Fibroblast of the aortic adventitia (primary cell): ENCODE measurements at regions not wholly inside any gene's neighbourhood (a gene's known extent, or its start where the extent isn't known, plus 50 kb on each side); places are given as distances from the start of the nearest gene placed in this dataset.

ENCODE experiments used
- DNase-seq: peaks from one replicate; pipeline ENCODE4 v3.0.0-alpha.2; 2010; ENCODE audit warnings: low read depth
- H3K4me3 ChIP-seq: 2 replicates; pipeline ENCODE4 v1.5.1; 2011; ENCODE audit warnings: low read depth, mild to moderate bottlenecking, control low read depth, low read length, moderate library complexity
- CTCF ChIP-seq: IDR thresholded peaks from 2 replicates; pipeline ENCODE4 v1.5.1; 2011; ENCODE audit warnings: mild to moderate bottlenecking, low read length, control low read depth, inconsistent platforms; ENCODE audit not compliant: insufficient read depth

GRCh38 chr5:15004506-15004905 is 132.9 kb upstream of the ANKH start:
- no peak for TF ChIP-seq CTCF
- H3K4me3 ChIP-seq, result no peak overlapping the region
- peak; percentile 28 for DNase-seq

- no peak overlapping the region for H3K4me3 ChIP-seq
- peak; percentile 87 for DNase-seq
Observed at GRCh38 chr5:15003511-15003920, 131.9 kb upstream of the ANKH start.

GRCh38 chr5:15002791-15003190 is 131.2 kb upstream of the ANKH start:
- H3K4me3 ChIP-seq, result no peak overlapping the region
- DNase-seq, result no peak
- TF ChIP-seq CTCF, result no peak

More at GRCh38 chr5:15003511-15003920, 131.9 kb upstream of the ANKH start:
- TF ChIP-seq CTCF, result peak; percentile 78

GRCh38 chr5:15002173-15002572 is 130.6 kb upstream of the ANKH start:
- TF ChIP-seq CTCF, result no peak

GRCh38 chr5:15001517-15001916 is 129.9 kb upstream of the ANKH start:
- no peak overlapping the region for H3K4me3 ChIP-seq
- DNase-seq, result no peak
- TF ChIP-seq CTCF, result no peak

More at GRCh38 chr5:15002173-15002572, 130.6 kb upstream of the ANKH start:
- no peak overlapping the region for H3K4me3 ChIP-seq
- no peak for DNase-seq

- no peak overlapping the region for H3K4me3 ChIP-seq
- no peak for TF ChIP-seq CTCF
- no peak for DNase-seq
Observed at GRCh38 chr5:14998491-14998890, 126.9 kb upstream of the ANKH start.

GRCh38 chr5:14996997-14997396 is 125.4 kb upstream of the ANKH start:
- DNase-seq, result no peak
- TF ChIP-seq CTCF, result no peak
- H3K4me3 ChIP-seq, result no peak overlapping the region
